ENCODE measurements at regions not wholly inside any gene's neighbourhood (a gene's known extent, or its start where the extent isn't known, plus 50 kb on each side); places are given as distances from the start of the nearest gene placed in this dataset.

DNA sequence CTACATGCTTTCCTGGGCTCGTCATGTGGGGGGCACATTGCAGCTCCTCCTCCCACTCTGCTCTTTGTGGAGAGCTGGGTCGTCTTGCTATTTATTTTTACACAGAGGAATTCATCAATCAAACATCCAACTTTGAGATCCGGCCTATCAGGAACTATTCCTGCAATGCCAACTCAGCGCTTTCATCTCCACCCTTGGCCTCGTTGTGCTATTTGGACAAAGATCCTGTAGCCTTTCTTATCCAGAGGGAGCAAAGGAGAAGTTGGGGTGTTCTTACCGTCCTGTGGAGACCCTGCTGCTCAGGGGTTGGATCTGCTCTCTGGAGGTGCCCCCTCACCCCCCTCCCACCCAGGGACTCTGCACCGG is 92.1 kb downstream of the ASB1 start:
- no peak for TF ChIP-seq POLR2A (IDR thresholded peaks at IDR 0.05; ENCODE audit: low read length)
- no peak for TF ChIP-seq GATA1 (IDR thresholded peaks at IDR 0.05; ENCODE audit: low read depth, low read length)
